ENCODE measurements at regions not wholly inside any gene's neighbourhood (a gene's known extent, or its start where the extent isn't known, plus 50 kb on each side); places are given as distances from the start of the nearest gene placed in this dataset.
"Not testable (repeated sequence)": the region's sequence is repeated elsewhere in the genome, so short reads cannot be mapped to it uniquely, and the experiment has no call there.

DNA sequence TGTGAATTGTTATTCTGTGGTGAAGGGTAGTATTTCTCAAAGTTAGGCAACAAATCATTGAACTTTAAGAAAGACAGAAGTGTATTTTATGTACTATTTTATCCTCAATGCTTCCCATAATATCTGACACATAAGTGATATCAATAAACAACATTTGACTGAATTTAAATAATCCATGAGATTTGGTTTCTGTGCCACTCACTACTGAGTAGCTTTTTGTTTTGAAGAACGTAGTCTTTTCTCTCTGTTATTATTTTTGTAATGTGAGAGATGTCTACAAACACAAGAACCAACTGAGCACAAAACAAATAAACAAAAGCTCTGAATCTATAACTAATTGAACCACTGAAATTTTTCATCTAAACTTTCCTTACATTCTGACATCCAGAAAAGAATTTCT, 401.2 kb downstream of the CHL1 start:
- not testable (repeated sequence) for H3K9me2 ChIP-seq (replicated peaks; ENCODE audit: insufficient read depth); H3K4me2 ChIP-seq; H4K20me1 ChIP-seq (ENCODE audit: insufficient read depth, poor library complexity, severe bottlenecking); H3K36me3 ChIP-seq (replicated peaks; ENCODE audit: insufficient read depth, low read depth); H3K27me3 ChIP-seq; H3K9me3 ChIP-seq (ENCODE audit: low read depth); H3K27ac ChIP-seq; H2AFZ ChIP-seq; H3K79me2 ChIP-seq; H3K4me1 ChIP-seq (ENCODE audit: insufficient read depth); DNase-seq (ENCODE audit: low spot score); H3K4me3 ChIP-seq
- 64% methylated on average over 1 of the region's 1 CpG for WGBS (ENCODE audit: low lambda C conversion rate, missing lambda C conversion rate)

DNA sequence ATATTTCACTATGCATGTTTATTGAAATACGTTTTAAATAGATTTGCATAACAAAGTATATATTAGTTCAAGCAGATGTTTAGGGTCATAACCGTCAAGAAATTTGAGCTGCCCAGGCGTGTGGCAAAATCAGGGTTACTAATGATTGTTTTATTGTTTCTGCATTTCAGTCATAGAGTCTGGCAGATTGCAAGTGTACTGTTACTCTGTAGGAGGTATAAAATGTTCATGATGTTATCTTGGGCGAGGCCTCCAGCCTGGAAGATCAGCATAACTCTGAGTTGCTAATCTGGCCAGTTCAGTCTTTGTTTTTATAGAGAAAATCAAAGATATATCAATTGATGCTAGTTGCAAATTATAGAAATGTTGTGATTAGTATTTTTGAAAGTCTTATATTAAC, 410.9 kb downstream of the CHL1 start:
- H3K27ac ChIP-seq; H2AFZ ChIP-seq; H3K27me3 ChIP-seq; H3K9me2 ChIP-seq (replicated peaks; ENCODE audit: insufficient read depth); H4K20me1 ChIP-seq (ENCODE audit: insufficient read depth, poor library complexity, severe bottlenecking); H3K4me2 ChIP-seq; H3K79me2 ChIP-seq; H3K36me3 ChIP-seq (replicated peaks; ENCODE audit: insufficient read depth, low read depth); H3K4me1 ChIP-seq (ENCODE audit: insufficient read depth); H3K4me3 ChIP-seq; DNase-seq (ENCODE audit: low spot score); H3K9me3 ChIP-seq (ENCODE audit: low read depth): not testable (repeated sequence)
- WGBS (ENCODE audit: low lambda C conversion rate, missing lambda C conversion rate) = 69% methylated on average over 4 of the region's 4 CpGs

DNA sequence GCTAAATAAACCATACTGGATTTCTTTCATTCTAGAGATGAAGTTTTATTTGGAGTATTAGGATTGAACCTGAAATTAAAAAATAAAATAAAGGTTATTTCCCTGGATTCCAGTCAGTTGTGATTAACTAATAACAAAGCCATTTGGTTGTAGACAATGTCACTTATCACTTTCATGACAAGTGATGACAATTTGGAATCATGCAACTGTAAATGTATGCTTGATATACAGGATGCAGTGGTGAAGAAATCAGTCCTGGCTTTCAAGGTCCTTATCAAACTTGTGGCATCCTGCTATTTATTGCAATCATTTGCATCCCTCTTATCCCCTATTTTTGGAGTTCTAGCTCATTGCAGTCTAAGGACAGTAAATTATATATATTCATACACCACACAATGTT, 425.2 kb downstream of the CHL1 start:
- H3K36me3 ChIP-seq (replicated peaks; ENCODE audit: insufficient read depth, low read depth) = no peaks in the 10 kb centered on the region
- no peak for TF ChIP-seq EZH2 (IDR thresholded peaks at IDR 0.05; ENCODE audit: borderline replicate concordance)
- TF ChIP-seq EZH2phosphoT487 (IDR thresholded peaks at IDR 0.05; ENCODE audit: low read depth, severe bottlenecking, unreplicated experiment) = no peak
- TF ChIP-seq, protein P1, sequence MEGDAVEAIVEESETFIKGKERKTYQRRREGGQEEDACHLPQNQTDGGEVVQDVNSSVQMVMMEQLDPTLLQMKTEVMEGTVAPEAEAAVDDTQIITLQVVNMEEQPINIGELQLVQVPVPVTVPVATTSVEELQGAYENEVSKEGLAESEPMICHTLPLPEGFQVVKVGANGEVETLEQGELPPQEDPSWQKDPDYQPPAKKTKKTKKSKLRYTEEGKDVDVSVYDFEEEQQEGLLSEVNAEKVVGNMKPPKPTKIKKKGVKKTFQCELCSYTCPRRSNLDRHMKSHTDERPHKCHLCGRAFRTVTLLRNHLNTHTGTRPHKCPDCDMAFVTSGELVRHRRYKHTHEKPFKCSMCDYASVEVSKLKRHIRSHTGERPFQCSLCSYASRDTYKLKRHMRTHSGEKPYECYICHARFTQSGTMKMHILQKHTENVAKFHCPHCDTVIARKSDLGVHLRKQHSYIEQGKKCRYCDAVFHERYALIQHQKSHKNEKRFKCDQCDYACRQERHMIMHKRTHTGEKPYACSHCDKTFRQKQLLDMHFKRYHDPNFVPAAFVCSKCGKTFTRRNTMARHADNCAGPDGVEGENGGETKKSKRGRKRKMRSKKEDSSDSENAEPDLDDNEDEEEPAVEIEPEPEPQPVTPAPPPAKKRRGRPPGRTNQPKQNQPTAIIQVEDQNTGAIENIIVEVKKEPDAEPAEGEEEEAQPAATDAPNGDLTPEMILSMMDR (IDR thresholded peaks at IDR 0.05; ENCODE audit: poor library complexity) = no peak

DNA sequence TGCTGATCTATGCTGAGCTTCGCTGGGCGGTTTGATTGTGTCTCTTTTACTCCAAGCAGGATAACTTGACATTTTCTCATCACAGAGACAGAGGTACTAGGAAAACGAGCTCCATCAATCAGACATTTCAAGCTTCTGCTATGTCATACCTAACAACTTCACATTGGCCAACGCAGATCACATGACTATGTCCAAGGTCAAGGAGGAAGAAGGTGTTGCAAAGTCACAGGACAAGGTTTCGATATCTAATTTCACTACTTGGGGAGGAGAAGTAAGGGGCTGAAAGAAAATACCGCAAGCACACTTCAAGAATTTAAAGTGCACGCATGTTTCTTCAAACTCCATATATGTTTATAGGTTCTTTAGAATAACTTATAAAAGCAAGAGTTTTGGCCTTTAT, 425.8 kb downstream of the CHL1 start:
- Histone ChIP-seq H2AFZ (no peak overlapping the region), H3K9me2 (replicated peaks; ENCODE audit: insufficient read depth) (no peaks in the 10 kb centered on the region), H3K9me3 (ENCODE audit: low read depth) (no peaks in the 10 kb centered on the region), H3K27ac (no peak overlapping the region), H3K79me2 (no peaks in the 10 kb centered on the region), H3K36me3 (replicated peaks; ENCODE audit: insufficient read depth, low read depth) (no peaks in the 10 kb centered on the region), H3K4me1 (ENCODE audit: insufficient read depth) (no peaks in the 10 kb centered on the region), H3K27me3 (no peaks in the 10 kb centered on the region), H3K4me3 (no peak overlapping the region), H3K4me2 (no peak overlapping the region), H4K20me1 (ENCODE audit: insufficient read depth, poor library complexity, severe bottlenecking) (no peaks in the 10 kb centered on the region)
- TF ChIP-seq EZH2phosphoT487 (IDR thresholded peaks at IDR 0.05; ENCODE audit: low read depth, severe bottlenecking, unreplicated experiment) = no peak
- WGBS (ENCODE audit: low lambda C conversion rate, missing lambda C conversion rate) = 91% methylated on average over 7 of the region's 7 CpGs
- DNase-seq (ENCODE audit: low spot score) = no peak

More for the DNA sequence above, 425.2 kb downstream of the CHL1 start:
- no peaks in the 10 kb centered on the region for H3K4me1 ChIP-seq (ENCODE audit: insufficient read depth)
- DNase-seq (ENCODE audit: low spot score) = no peak
- H3K27ac ChIP-seq = no peak overlapping the region
- no peaks in the 10 kb centered on the region for H3K27me3 ChIP-seq
- no peaks in the 10 kb centered on the region for H3K79me2 ChIP-seq
- H3K4me2 ChIP-seq = no peak overlapping the region
- H2AFZ ChIP-seq = no peak overlapping the region
- H3K9me3 ChIP-seq (ENCODE audit: low read depth) = no peaks in the 10 kb centered on the region
- no peaks in the 10 kb centered on the region for H3K9me2 ChIP-seq (replicated peaks; ENCODE audit: insufficient read depth)
- no peaks in the 10 kb centered on the region for H4K20me1 ChIP-seq (ENCODE audit: insufficient read depth, poor library complexity, severe bottlenecking)
- H3K4me3 ChIP-seq = no peak overlapping the region

GRCh38 chr3:623914-624545, 427.5 kb downstream of the CHL1 start:
- no peaks in the 10 kb centered on the region for H3K4me1 ChIP-seq (ENCODE audit: insufficient read depth)
- H3K27ac ChIP-seq = no peak overlapping the region
- WGBS (ENCODE audit: low lambda C conversion rate, missing lambda C conversion rate) = 71% methylated on average over 4 of the region's 4 CpGs
- H3K4me2 ChIP-seq = no peak overlapping the region
- no peak overlapping the region for H2AFZ ChIP-seq
- no peaks in the 10 kb centered on the region for H3K36me3 ChIP-seq (replicated peaks; ENCODE audit: insufficient read depth, low read depth)
- H3K4me3 ChIP-seq = no peak overlapping the region
- TF ChIP-seq, protein P1 (IDR thresholded peaks at IDR 0.05; ENCODE audit: poor library complexity) = no peak
- no peak for TF ChIP-seq EZH2 (IDR thresholded peaks at IDR 0.05; ENCODE audit: borderline replicate concordance)
- no peak for TF ChIP-seq EZH2phosphoT487 (IDR thresholded peaks at IDR 0.05; ENCODE audit: low read depth, severe bottlenecking, unreplicated experiment)
- DNase-seq (ENCODE audit: low spot score) = no peak
- no peaks in the 10 kb centered on the region for H3K27me3 ChIP-seq
- no peaks in the 10 kb centered on the region for H3K9me2 ChIP-seq (replicated peaks; ENCODE audit: insufficient read depth)
- H4K20me1 ChIP-seq (ENCODE audit: insufficient read depth, poor library complexity, severe bottlenecking) = no peaks in the 10 kb centered on the region
- H3K79me2 ChIP-seq = no peaks in the 10 kb centered on the region
- no peaks in the 10 kb centered on the region for H3K9me3 ChIP-seq (ENCODE audit: low read depth)
